ENCODE measurements at regions not wholly inside any gene's neighbourhood (a gene's known extent, or its start where the extent isn't known, plus 50 kb on each side); places are given as distances from the start of the nearest gene placed in this dataset.

- DNase-seq (ENCODE audit: low read depth), result peak; percentile 8
These were observed 50.9 kb upstream of the PKP2 start for GRCh38 chr12:32947206-32948067.

DNA sequence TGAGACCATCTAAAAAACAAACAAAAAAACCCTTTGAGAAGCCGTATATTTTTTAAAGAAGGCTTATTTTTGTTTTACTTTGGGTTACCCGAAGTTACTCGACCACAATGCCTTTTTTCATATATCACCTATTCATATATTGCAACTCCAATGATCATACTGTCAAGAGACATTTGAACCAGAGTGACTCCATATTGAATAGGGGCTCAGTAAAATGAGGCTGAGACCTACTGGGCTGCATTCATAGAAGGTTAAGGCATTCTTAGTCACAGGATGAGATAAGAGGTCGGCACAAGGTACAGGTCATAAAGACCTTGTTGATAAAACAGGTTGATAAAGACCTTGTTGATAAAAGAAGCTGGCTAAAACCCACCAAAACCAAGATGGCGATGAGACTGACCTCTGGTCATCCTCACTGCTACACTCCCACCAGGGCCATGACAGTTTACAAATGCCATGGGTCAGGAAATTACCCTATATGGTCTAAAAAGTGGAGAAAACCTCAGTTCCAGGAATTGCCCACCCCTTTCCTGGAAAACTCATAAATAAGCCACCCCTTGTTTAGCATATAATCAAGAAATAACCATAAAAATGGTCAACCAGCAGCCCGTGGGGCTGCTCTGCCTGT lies 50.0 kb upstream of the PKP2 start:
- DNase-seq (ENCODE audit: low read depth), result no peak
